GM19468 (cell line): ENCODE measurements at regions not wholly inside any gene's neighbourhood (a gene's known extent, or its start where the extent isn't known, plus 50 kb on each side); places are given as distances from the start of the nearest gene placed in this dataset.
"Not testable (repeated sequence)": the region's sequence is repeated elsewhere in the genome, so short reads cannot be mapped to it uniquely, and the experiment has no call there.

Source experiments
- ATAC-seq: cut with Tn5 transposase; IDR thresholded peaks from one replicate; pipeline ENCODE4 v1.9.1; 2021; ENCODE audit warnings: mild to moderate bottlenecking, moderate library complexity, moderate number of reproducible peaks; ENCODE audit not compliant: unreplicated experiment; ENCODE audit errors: extremely low read depth

DNA sequence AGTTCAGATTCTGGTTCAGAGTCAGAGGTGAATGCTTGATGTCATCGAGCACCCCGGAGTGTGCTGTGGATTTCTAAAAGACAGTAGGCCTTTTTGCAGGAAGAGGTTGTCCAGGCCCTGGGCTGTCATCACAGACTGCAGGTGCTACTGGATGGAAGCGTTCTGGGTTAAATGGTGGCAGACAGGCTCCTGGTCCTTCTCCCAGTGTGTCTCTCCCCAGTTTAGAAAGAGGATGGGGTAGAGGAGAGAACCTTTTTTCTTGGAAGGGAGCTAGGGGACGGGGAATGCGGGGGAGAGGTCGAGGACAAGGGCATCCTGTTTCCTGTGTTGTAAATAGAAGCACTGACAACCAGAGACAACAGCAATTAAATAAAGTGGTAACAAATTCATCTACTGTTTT, 102.3 kb upstream of the NUDT6 start:
- no peak for ATAC-seq

GRCh38 chr4:123025398-123025797, 103.0 kb upstream of the NUDT6 start:
- ATAC-seq, result no peak

GRCh38 chr4:123026015-123026414, 103.6 kb upstream of the NUDT6 start:
- ATAC-seq, result not testable (repeated sequence)

GRCh38 chr4:123031664-123032063, 109.3 kb upstream of the NUDT6 start:
- ATAC-seq, result no peak

DNA sequence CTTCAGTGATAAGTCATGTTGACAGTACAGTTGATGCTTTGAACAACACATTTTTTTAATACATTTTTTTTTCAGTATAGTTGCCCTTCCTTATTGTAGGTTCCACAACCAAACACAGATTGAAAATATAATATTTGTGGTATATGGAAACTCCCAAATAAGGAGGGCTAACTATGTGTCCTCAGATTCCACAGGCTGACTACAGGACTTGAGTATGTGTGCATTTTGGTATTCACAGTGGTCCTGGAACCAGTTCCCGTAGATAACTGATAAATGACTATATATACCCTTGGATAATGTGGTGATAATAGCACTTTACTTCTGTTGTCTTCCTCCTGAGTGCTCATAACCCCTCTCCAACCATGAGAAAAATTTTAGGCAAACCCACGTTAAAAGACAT, 111.6 kb upstream of the NUDT6 start:
- no peak for ATAC-seq

- no peak for ATAC-seq
Measured at GRCh38 chr4:123035239-123035638, 112.8 kb upstream of the NUDT6 start.

DNA sequence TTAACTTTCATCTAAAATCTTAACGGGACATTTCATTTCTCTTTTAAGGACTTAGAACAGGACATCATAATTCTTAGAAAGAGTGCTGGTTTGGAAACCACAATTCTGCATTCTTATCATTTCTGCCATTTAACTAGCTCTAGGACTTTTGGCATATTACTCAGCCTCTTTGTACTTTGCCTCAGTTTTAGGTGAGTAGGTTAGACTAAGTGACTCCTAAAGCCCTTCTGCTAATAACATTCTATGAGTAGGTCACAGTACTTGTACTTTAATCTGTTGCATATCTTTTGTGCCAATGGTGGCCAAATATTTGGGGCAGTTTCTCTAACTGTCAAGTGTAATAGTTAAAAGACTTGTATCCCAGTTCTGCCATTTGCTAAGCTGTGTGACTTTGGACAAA, 115.4 kb upstream of the NUDT6 start:
- no peak for ATAC-seq

DNA sequence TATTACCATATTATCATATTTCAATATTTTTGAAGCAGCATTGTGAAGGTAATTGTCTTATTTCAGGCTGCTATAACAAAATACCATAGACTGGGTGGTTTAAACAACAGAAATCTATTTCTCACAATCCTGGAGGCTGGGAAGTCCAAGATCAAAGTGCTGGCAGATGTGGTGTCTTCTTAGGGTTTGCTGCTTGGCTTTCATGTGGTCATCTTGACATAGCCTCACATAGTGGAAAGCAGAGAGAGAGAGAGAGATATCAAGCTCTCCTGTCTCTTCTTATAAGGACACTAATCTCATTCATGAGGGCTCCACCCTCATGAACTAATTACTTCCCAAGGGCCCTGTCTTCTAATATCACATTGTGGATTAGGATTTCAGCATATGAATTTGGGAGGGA, 119.7 kb upstream of the NUDT6 start:
- no peak for ATAC-seq

DNA sequence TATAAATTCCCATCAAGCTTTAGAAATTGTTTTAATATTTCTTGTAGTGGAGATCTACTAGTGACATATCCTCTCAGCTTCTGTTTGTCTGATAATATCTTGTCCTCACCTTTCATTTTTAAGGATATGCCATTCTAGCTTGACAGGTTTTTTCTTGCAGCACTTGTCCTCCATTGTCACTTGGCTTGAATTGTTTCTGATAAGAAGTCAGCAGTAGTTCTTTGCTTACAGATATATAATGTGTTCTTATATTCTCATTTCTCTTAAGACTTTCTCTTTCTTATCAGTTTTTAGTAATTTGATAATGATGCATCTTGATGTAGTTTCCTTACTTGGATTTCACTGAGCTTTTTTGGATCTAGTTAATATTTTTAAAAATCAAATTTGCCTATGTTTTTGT, 120.6 kb upstream of the NUDT6 start:
- ATAC-seq, result no peak

- ATAC-seq, result no peak
Measured at GRCh38 chr4:123043793-123044425, 121.5 kb upstream of the NUDT6 start.

DNA sequence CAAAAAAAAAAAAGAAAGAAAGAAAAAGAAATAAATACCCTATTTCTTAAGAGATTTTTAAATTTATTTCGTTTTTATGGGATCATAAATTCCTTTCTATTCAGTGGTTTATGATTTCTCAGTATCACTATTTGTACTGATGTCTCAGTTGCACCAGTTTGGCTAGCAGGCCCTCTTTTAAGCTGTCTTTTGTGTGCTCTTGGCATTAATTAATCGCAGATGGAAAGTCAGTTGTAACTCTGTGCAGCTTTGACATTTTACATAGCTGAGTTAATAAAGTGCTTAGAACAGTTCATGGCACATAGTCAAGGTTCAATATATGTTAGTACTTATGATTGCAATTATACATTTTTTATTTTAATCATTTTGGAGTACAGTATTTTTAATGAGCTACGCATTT, 123.7 kb upstream of the NUDT6 start:
- ATAC-seq, result no peak

GRCh38 chr4:123050018-123050417, 127.6 kb upstream of the NUDT6 start:
- no peak for ATAC-seq

DNA sequence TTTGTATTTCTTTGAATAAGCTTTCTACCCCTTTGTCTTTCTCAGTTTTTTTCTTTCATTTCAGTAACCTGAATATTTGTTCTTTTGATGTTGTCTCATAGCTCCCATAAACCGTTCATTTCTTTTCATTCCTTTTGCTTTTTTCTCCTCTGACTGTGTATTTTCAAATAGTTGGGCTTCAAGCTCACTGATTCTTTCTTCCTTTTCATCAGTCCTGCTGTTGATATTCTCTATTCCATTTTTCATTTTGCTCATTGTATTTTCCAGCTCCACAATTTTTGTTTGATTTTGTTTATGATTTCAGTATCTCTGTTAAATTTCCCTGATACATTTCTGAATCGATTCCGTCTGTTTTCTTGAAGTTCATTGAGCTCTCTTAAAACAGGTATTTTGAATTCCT, 129.6 kb upstream of the NUDT6 start:
- ATAC-seq, result no peak

DNA sequence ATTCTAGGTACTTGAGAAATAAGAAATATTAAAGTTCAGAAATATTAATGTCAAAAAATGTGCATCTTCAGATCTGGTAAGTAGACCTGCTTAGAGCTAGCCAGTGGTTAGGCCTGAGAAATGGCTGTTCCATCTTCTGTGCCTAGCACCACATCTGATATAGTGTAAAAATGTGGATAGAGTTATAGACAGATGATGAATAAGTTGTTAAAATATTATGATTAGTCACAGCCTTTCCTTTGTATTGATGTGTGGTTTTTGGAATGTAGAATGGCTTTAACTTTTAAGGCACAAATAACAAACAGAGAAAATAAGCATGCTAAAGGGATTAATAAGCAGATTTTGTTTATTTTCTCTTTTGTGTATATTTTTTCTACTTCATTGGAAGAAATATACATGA, 133.5 kb upstream of the NUDT6 start:
- ATAC-seq, result no peak

DNA sequence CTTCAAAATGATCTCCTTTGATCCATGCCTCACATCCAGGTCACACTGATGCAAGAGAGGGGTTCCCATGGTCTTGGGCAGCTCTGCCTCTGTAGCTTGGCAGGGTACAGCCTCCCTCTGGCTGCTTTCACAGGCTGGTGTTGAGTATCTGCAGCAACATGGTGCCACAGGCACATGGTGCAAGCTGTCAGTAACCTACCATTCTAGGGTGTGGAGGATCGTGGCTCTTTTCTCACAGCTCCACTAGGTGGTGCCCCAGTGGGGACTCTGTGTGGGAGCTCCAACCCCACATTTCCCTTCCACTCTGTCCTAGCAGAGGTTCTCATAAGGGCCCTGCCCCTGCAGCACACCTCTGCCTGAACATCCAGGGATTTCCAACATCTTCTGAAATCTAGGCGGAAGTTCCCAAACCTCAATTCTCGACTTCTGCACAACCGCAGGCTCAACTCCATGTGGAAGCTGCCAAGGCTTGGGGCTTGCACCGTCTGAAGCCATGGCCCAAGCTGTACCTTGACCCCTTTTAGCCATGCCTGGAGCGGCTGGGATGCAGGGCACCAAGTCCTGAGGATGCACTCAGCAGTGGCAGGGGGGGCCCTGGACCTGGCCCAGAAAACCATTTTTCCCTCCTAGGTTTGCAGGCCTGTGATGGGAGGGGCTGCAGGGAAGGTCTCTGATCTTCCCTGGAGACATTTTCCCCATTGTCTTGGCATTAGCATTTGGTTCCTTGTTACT, 137.8 kb upstream of the NUDT6 start:
- no peak for ATAC-seq

- no peak for ATAC-seq
Measured at GRCh38 chr4:123064390-123064789, 142.0 kb upstream of the NUDT6 start.

DNA sequence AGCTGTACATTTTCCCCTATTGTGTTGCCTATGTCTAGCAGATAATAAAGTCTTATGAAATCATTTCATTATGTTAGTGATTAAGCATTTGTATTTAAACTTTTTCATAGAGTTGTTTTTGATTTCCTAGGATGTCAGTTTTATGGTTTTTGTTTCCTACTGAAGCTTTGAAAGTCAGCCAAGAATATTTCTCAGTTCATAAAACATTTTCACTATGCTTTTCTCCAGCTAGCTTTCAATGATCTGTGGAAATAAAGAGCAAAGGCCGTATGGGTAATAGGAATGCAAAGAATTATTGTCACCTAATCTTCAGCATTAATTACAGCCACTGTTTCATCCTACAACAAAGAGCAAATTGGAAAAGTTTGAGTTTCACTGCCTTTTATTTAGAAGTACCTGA, 145.7 kb upstream of the NUDT6 start:
- no peak for ATAC-seq

DNA sequence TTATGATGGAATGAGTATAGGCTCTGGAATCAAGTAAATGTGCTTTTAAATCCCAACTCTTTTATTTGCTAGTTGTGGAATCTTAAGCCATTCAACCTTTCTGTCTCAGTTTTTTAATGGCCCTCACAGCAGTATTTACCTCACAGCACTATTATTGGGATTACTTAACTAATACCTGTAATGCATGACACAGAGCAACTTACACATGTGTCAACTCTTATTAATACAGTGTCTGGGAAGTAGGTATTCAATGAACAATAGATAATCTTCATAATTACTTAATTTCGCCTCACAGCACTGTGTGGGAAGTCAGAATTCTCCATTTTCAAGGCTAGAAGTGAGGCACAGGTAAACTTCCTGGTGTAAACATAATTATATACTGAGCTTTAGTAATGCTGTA, 149.7 kb upstream of the NUDT6 start:
- ATAC-seq, result no peak

- ATAC-seq, result no peak
Measured at GRCh38 chr4:123073650-123074049, 151.3 kb upstream of the NUDT6 start.

DNA sequence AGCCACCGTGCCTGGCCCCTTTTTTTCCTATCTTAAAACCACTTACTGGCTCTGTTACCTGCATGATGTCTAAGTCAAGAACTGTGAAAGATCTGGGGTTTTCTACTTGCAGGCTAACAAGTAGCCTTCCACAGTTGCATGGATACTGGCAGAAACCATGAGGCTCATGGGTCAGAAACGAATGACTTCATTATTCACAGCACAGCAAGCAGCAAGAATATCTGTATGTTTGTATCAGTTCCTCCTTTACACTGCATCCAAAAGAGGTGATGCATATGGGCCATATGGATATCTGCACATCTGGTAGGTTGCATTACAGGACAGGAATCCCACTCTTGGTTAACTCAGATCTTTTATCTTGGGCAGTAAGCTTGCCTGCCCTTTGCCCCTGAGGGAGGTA, 154.9 kb upstream of the NUDT6 start:
- no peak for ATAC-seq

DNA sequence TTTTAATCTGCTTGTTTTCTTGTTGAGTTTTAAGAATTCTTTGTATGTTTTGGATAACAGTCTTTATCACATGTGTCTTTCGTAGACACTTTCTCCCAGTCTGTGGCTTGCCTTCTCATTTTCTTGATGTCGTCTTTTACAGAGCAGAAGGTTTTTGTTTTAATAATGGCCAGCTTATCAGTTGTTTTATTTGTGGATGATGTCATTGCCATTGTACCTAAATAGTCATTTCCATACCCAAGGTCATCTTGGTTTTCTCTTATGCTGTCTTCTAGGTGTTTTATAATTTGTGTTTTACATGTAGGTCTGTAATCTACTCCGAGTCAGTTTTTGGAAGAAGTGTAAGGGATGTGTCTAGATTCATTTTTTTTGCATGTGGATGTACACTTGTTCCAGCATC, 159.6 kb upstream of the NUDT6 start:
- no peak for ATAC-seq

GRCh38 chr4:123083646-123084045, 161.2 kb upstream of the NUDT6 start:
- no peak for ATAC-seq
